Psoas muscle (tissue), 7 donors: ENCODE measurements at regions not wholly inside any gene's neighbourhood (a gene's known extent, or its start where the extent isn't known, plus 50 kb on each side); places are given as distances from the start of the nearest gene placed in this dataset.

Source experiments
- ATAC-seq, 4 donors: fragments of 200-7000 bp; cut with Tn5 transposase; one replicate each; pipeline ENCODE4 v1.9.1; 2020; ENCODE audit warnings: moderate library complexity in 3 of 4, mild to moderate bottlenecking in 2 of 4
- DNase-seq, 2 donors: peaks; one replicate each; pipeline ENCODE4 v3.0.0-alpha.2; 2020
- H3K27ac ChIP-seq: fragments of 200-600 bp; one replicate; pipeline ENCODE4 v1.8.0; 2022
- H3K27me3 ChIP-seq, 3 donors: fragments of 200-600 bp in 1 of 3; one replicate each; pipeline versions ENCODE4 v1.6.1 to v1.8.0; 2013 to 2022; ENCODE audit warnings: low read length in 2 of 3, mild to moderate bottlenecking in 2 of 3, moderate library complexity in 1 of 3; ENCODE audit not compliant: insufficient read depth in 3 of 3
- H3K36me3 ChIP-seq, 2 donors: fragments of 200-600 bp in 1 of 2; one replicate each; pipeline versions ENCODE4 v1.6.1 to v1.8.0; 2013 to 2022; ENCODE audit warnings: low read depth in 1 of 2, mild to moderate bottlenecking in 1 of 2, moderate library complexity in 1 of 2; ENCODE audit not compliant: insufficient read depth in 1 of 2
- H3K4me1 ChIP-seq: fragments of 200-600 bp; one replicate; pipeline ENCODE4 v1.8.0; 2022
- H3K4me3 ChIP-seq: fragments of 200-600 bp; one replicate; pipeline ENCODE4 v1.8.0; 2022; ENCODE audit warnings: mild to moderate bottlenecking
- H3K9me3 ChIP-seq: fragments of 200-600 bp; one replicate; pipeline ENCODE4 v1.8.0; 2022
- CTCF ChIP-seq: fragments of 200-600 bp; IDR thresholded peaks from one replicate; pipeline ENCODE4 v1.8.0; 2022; ENCODE audit warnings: antibody characterized with exemption
- WGBS, 3 donors: extraction: QIAGEN DNeasy Blood & Tissue Kit; methylation state at CpG; one replicate each; pipeline versions ENCODE4 v1.1.6 to v1.1.7; 2013; 5-methylcytosine and 5-hydroxymethylcytosine counted together
- intact Hi-C, 2 donors: fragments of 100-400 bp; cut with DNase I; formaldehyde crosslinking; loops; one replicate each; pipeline versions ENCODE4 v1.11.0 to v1.14.2; 2022
- donor health status: healthy with polysubstance abuse.
- donor health status: DM: no; HTN: no; CAD: no; lungs with moderate emphysema.
- donor health status: Bipolar disorder and iron deficiency.
- donor health status: healthy.
- donor health status: DM: yes; HTN: yes; CAD: no.
- donor health status: DM: no; HTN: no; CAD: no.
- donor health status: DM: yes; HTN: yes; CAD: no.

- WGBS, 3 donors, result 76 to 90% (median 89%) methylated on average over 1 of the region's 1 CpG
- Histone ChIP-seq H3K4me1 (peaks cover 10% of the 10 kb centered on the region), H3K9me3 (no peaks in the 10 kb centered on the region), H3K27ac (no peak overlapping the region), H3K4me3 (no peak overlapping the region), H3K36me3 (no peaks in the 10 kb centered on the region), H3K27me3 (no peaks in the 10 kb centered on the region)
- DNase-seq (no peak), ATAC-seq (no peak)
- TF ChIP-seq CTCF, result no peak
- intact Hi-C loops, result no loop called here
Observed at GRCh38 chr1:232503497-232503896, 126.4 kb downstream of the SIPA1L2 start.

GRCh38 chr1:232501854-232502253, 128.1 kb downstream of the SIPA1L2 start:
- Histone ChIP-seq H3K4me1 (peaks cover 15% of the 10 kb centered on the region), H3K9me3 (no peaks in the 10 kb centered on the region), H3K27me3 (no peaks in the 10 kb centered on the region), H3K27ac (no peak overlapping the region), H3K36me3 (no peaks in the 10 kb centered on the region), H3K4me3 (no peak overlapping the region)
- intact Hi-C loops, result no loop called here
- ATAC-seq (no peak), DNase-seq (no peak)
- no peak for TF ChIP-seq CTCF
- 76 to 86% (median 77%) methylated on average over 4 of the region's 4 CpGs for WGBS, 3 donors

DNA sequence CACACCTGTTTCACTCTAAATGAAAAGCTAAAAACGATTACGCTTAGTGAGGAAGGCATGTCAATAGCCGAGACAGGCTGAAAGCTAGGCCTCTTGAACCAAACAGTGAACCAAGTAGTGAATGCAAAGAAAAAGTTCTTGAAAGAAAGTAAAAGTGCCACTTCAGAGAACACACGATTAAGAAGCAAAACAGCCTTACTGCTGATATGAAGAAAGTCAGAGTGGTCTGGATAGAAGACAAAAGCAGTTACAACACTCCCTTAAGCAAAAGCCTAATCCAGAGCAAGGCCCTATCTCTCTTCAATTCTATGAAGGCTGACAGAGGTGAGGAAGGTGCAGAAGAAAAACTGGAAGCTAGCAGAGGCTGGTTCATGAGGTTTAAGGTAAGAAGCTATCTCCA, 130.7 kb downstream of the SIPA1L2 start:
- 65 to 70% (median 67%) methylated on average over 4 of the region's 4 CpGs for WGBS, 3 donors
- DNase-seq, result no peak
- intact Hi-C loops, result no loop called here
- peaks cover 15% of the 10 kb centered on the region for H3K4me1 ChIP-seq
- no peak overlapping the region for H3K4me3 ChIP-seq
- H3K27ac ChIP-seq, result no peak overlapping the region
- H3K36me3 ChIP-seq, result no peaks in the 10 kb centered on the region
- TF ChIP-seq CTCF, result no peak
- H3K9me3 ChIP-seq, result no peaks in the 10 kb centered on the region
- no peak for ATAC-seq
- no peaks in the 10 kb centered on the region for H3K27me3 ChIP-seq

- Histone ChIP-seq H3K27me3 (no peaks in the 10 kb centered on the region), H3K9me3 (no peaks in the 10 kb centered on the region), H3K4me3 (no peak overlapping the region), H3K4me1 (peaks cover 7% of the 10 kb centered on the region), H3K36me3 (peaks cover 0 to 23% of the 10 kb centered on the region in 2 donors), H3K27ac (no peak overlapping the region)
- 84 to 91% (median 89%) methylated on average over 4 of the region's 4 CpGs for WGBS, 3 donors
- ATAC-seq (no peak), DNase-seq (no peak)
- TF ChIP-seq CTCF, result no peak
- intact Hi-C loops, result no loop called here
Observed at GRCh38 chr1:232493869-232494268, 136.1 kb downstream of the SIPA1L2 start.

- Histone ChIP-seq H3K9me3 (no peaks in the 10 kb centered on the region), H3K4me3 (no peak overlapping the region), H3K36me3 (peaks cover 0 to 23% of the 10 kb centered on the region in 2 donors), H3K27me3 (no peaks in the 10 kb centered on the region), H3K4me1 (peaks cover 21% of the 10 kb centered on the region), H3K27ac (no peak overlapping the region)
- no peak for DNase-seq
- intact Hi-C loops, result loop anchor here (10.0 kb wide), 2 partner anchors 56 to 136 kb away; no protein-coding TSS in a partner anchor
- ATAC-seq, result no peak
- no peak for TF ChIP-seq CTCF
- WGBS, 3 donors, result 98 to 99% (median 98%) methylated on average over 4 of the region's 4 CpGs
Observed at GRCh38 chr1:232489256-232489655, 140.7 kb downstream of the SIPA1L2 start.
